ENCODE measurements at regions not wholly inside any gene's neighbourhood (a gene's known extent, or its start where the extent isn't known, plus 50 kb on each side); places are given as distances from the start of the nearest gene placed in this dataset.
"Not testable (repeated sequence)": the region's sequence is repeated elsewhere in the genome, so short reads cannot be mapped to it uniquely, and the experiment has no call there.

DNA sequence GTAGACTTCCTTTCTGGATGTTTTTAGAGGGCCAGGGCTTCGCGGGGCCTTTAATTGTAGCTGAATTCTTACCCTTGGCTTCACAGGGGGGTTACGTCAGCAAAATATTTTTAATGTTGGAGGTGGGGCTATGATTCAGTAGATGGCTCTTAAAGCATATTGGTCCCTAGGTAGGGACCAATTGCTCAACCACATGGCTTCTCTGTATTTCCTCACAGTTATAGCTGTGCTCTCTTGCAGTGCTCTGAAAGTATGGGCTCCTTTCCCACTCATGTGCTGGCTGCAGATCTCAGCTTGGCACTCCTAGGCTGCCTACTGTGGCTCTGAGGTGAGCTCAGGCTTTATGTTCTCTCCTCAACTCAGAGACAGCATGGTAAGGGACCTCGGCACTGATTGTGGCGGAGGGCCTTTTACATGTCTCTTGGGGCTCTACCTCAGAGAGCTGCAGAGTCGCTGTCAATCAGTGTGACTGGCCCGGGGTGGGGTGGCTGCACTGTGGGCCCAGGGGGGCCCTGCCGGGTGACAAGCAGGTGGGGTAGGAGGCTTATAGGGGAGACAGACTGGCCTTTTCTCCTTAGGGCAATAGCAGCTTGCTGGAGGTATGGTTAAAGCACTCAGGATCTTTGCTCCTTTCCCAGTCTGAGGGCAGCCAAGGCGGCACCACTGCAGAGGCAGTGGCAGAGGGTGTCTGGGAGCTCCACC, 318.0 kb downstream of the DOK5 start:
- peak; percentile 27 for DNase-seq

DNA sequence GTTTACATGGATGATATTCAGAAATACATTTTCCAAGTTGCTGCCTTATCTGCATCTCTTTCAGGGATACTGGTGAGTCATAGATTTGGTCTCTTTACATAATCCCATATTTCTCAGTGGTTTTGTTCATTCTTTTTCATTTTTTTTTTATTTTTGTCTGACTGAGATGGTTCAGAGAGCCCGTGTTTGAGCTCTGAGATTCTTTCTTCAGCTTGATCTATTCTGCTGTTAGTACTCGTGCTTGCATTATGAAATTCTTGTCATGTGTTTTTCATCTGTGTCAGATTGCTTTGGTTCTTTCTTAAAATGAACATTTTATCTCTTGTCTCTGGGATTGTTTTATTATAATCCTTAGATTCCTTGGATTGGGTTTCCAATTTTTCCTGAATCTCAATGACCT, 317.3 kb downstream of the DOK5 start:
- no peak for DNase-seq

DNA sequence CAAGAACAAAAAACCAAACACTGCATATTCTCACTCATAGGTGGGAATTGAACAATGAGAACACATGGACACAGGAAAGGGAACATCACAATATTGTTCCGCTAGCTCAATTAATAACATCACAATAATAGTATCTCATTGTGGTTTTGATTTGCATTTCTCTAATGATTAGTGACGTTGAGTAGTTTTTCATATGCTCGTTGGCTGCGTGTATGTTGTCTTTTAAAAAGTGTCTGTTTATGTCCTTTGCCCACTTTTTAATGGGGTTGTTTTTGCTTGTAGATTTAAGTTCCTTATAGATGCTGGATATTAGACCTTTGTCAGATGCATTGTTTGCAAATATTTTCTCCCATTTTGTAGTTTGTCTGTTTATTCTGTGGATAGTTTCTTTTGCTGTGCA, 312.9 kb downstream of the DOK5 start:
- not testable (repeated sequence) for DNase-seq

DNA sequence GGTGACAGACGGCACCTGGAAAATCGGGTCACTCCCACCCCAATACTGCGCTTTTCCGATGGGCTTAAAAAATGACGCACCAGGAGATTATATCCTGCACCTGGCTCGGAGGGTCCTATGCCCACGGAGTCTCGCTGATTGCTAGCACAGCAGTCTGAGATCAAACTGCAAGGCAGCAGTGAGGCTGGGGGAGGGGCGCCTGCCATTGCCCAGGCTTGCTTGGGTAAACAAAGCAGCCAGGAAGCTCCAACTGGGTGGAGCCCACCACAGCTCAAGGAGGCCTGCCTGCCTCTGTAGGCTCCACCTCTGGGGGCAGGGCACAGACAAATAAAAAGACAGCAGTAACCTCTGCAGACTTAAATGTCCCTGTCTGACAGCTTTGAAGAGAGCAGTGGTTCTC, 307.4 kb downstream of the DOK5 start:
- not testable (repeated sequence) for DNase-seq

DNA sequence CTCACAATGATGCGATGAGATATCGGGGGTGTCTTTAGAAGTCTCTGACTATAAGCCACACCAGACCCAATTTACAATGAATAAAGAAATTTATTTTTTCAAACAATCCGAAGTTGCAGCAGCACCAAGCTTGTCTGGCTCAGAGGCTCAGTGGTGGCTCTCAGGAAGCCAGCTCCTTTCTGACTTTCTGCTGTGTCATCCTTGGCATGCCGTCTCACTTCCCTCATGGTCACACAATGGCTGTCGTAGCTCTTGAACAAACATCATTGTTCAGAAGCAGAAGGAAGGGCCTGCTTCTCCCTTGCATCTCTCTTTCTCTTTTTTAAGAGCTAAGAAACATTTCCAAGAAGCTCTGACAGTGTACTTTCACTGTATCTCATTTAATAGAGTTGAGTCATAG, 299.0 kb downstream of the DOK5 start:
- DNase-seq: no peak

DNA sequence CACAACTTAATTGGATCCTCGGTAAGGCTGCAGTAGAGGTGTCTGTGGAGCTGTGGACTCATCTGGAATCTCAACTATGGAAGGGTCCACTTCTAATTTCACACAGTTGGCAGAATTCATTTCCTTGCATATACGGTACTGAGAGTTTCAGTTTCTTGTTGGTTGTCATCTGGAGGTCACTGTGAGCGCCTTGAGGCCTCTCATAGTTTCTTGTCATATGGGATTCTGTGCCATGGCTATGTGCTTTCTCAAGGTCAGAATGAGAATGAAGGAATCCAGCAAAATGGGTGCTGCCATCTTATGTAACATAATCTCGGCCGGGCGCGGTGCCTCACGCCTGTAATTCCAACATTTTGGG, 298.2 kb downstream of the DOK5 start:
- DNase-seq: no peak

DNA sequence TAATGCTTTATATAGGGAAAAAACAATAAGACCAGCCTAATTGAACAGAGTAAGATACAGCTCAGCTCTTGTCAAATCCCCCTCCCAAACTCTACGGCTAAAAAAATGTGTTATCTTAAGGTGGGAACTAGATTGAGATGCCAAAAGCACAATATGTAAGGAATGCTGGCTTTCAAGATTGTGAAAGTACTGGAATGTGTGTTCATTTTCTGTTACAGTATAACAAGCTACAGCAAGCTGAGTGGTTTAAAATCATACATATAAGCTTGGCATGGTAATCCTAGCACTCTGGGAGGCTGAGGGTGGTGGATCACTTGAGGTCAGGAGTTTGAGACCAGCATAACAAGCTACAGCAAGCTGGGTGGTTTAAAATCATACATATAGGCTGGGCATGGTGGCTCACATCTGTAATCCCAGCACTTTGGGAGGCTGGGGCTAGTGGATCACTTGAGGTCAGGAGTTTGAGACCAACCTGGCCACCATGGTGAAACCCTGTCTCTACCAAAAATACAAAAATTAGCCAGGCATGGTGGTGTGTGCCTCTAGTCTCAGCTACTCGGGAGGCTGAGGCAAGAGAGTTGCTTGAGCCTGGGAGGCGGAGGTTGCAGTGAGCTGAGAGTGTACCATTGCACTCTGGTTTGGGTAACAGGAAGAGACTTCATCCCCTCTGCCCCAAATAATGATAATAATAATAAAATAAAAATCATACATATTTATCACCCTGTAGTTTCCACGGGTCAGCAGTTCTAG, 297.7 kb downstream of the DOK5 start:
- DNase-seq: no peak

- DNase-seq: no peak
Measured at GRCh38 chr20:54766483-54766882, 291.1 kb downstream of the DOK5 start.

DNA sequence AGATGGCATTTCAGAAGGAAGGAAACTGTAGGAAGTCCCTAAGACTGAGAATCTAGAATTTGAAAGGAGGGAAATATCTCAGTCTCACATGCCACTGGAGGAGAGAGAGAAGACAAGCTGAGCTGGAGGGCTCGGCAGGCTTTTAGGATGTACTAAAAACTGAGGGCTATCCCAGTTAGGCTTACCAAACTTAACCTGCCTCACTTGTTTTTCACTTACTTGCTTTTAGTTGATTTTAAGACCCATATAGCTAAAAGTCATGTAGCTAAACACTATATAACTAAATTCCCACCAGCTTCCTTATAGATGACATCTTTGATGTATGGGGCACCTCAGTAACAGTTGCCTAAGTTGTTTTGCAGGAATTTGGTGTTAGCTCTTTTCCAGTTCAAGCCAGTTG, 288.0 kb downstream of the DOK5 start:
- DNase-seq: no peak

DNA sequence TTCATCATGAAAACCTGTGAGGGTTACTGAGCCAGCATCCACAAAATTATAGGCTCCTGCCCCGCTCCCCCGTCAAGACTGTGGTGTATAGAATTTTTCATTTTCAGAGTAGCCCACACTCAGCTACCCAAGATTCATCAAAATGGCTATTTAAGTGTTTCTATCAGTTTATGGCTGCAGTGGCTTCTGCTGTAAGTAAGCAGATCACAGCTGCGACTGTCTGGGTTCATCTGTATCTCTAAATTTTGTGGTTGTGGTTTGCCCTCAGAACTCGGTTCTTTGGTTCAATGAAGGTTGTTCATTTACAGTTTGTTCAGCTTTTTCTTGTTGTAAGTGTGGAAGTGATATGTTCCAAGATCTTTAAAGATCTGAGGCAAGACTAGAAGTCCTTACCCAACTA, 284.2 kb downstream of the DOK5 start:
- DNase-seq: no peak

DNA sequence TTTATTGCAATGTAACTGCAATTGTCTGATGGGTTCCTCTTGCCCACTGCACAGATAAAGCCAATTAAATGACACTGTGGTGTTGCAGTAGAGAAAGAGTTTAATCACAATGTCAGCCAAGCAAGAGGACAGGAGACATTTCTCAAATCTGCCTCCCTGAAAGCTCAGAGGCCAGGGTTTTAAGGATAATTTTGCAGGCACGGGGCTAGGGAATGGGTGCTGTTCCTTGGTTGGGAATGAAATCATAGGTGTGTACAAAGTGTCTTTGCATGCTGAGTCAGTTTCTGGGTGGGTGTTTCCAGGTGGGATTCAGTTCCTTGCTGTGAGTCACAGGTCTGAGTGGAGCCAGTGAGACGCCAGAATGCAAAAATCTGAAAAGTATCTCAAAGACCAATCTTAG, 271.4 kb downstream of the DOK5 start:
- no peak for DNase-seq

DNA sequence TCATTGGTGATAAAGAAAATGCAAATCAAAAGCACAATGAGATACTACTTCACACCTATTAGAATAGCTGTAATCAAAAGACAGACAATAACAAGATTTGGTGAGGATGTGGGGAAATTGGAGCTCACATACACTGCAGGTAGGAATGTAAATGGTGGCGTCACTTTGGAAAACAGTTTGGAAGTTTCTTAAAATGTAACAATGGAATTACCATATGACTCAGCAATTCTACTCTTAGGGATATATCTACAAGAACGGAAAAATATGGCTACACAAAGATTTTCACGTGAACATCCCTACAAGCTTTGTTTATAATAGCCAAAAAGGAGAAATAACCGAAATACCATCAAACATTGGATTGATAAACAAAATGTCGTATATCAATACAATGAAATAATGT, 270.4 kb downstream of the DOK5 start:
- no peak for DNase-seq

GRCh38 chr20:54744097-54744496, 268.7 kb downstream of the DOK5 start:
- no peak for DNase-seq

GRCh38 chr20:54742193-54742592, 266.8 kb downstream of the DOK5 start:
- DNase-seq: no peak

GRCh38 chr20:54736421-54736820, 261.0 kb downstream of the DOK5 start:
- no peak for DNase-seq

- DNase-seq: no peak
Measured at GRCh38 chr20:54733687-54734086, 258.3 kb downstream of the DOK5 start.

DNA sequence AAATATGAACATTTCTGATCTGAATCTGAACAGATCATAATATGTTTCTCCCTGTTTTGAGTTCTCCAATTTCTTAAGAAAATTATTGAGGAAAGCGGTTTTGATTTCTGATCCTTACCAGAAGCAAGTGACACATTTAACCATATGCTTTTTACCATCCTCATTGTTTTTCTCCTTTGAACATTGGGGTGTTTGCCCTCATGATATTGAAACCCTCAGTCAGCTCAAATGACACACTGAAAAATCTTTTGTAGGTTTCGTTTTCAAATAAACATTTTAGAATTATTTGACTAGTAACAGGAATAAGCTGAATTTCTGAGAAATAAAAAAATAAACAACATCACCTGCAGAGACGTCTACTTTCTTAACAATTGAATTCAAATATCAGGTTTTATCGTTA, 252.1 kb downstream of the DOK5 start:
- DNase-seq: no peak

DNA sequence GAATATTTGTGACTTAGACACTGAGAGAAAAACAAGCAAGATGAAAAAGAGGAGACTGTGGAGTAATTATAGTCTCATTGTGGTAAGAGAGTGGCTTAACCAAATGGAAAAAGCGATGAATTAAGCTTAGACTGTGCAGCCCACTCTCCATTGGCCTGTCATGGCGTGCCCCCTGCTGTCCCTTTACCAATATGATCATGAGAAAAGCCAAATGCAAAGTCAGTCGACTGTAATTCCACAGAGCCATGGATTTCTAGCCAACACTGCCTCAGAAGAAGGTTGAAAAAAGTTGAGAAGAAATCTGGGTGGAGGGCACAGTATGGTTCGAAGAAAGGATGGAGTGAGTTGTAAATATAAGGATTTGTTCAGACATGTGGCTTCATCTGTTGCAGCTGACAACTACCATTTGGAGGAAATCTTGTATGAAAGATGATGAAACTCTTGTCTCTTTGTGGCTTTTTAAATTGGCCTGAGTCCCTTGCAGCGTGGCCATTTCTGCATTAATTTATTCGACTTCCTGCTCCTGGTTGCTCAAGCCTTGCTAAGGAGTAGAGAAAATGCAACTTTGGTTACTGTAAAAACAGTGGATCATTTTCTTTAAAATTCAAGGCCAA, 251.4 kb downstream of the DOK5 start:
- no peak for DNase-seq

DNA sequence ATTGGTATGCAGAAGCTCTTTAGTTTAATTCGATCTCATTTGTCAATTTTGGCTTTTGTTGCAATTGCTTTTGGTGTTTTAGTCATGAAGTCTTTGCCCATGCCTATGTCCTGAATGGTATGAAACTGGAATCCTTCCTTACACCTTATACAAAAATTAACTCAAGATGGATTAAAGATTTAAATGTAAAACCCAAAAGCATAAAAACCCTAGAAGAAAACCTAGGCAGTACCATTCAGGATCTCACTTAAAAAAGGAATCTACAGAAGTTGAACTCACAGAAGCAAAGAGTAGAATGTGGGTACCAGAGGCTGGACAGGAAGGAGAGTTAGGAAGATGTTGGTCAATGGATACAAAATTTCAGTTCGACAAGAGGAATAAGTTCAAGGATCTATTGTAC, 249.9 kb downstream of the DOK5 start:
- not testable (repeated sequence) for DNase-seq

DNA sequence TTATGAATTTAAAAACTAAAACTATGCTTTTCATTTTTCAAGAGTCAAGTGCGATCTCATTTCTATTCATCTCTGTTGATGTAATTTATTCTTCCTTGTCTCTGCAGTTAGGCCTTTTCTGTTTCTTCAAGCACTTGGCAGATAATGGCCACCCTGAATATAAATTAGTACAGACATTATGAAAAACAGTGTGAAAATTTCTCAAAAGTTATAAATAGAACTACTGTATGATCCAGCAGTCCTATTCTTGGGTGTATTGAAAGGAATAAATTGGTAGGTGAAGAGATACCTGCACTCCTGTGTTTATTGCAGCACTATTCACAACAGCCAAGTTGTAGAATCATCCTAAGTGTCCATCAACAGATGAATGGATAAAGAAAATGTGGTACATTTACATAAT, 248.3 kb downstream of the DOK5 start:
- no peak for DNase-seq

DNA sequence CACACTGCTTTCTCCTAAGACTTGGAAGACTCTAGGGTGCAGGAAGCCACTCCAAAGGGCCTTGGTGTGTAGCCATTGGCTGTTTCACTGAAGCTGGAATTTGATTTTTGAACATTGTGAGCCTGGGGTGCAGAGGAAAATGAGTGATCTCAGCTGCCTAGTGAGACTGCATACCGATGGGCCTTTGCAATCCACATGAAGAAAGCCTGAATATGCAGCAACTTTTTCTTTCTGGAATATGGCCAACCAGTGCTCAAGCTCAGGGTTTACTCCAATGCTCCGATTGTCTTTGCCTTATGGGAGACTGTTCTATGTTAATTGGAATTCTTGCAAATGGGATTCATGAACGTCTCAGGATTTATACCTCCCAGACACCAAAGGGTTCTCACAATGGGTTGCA, 242.6 kb downstream of the DOK5 start:
- no peak for DNase-seq

- no peak for DNase-seq
Measured at GRCh38 chr20:54716790-54717189, 241.4 kb downstream of the DOK5 start.

- no peak for DNase-seq
Measured at GRCh38 chr20:54716174-54716747, 240.9 kb downstream of the DOK5 start.

- no peak for DNase-seq
Measured at GRCh38 chr20:54714817-54715216, 239.4 kb downstream of the DOK5 start.

Measured in fibroblast of skin of right quadriceps (primary cell).